ENCODE measurements at regions not wholly inside any gene's neighbourhood (a gene's known extent, or its start where the extent isn't known, plus 50 kb on each side); places are given as distances from the start of the nearest gene placed in this dataset.

DNA sequence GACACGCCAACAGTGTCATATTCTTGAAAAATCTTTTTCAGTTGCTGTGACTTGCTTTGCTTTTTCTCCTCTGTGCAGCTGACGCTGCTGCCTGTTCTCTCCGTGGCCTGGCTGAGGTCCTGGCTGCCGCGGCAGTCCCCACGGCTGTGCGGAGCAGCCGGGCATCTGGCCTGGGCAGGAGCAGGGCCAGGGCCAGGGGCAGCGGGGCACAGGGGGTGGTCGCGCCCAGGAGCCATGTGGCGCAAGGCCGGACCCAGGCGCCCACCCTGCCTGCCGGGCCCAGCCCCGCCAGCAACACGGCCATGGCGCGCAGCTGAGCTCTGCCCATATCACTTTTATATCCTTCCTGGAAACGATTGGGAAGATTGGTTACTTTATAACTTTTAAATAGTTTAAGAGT is 109.4 kb upstream of the ACBD5 start (continued):
- TF ChIP-seq CSDC2 (CRISPR knock-in tag; IDR thresholded peaks at IDR 0.05) (no peak), GLIS3 (CRISPR knock-in tag; IDR thresholded peaks at IDR 0.05) (no peak)
- TF ChIP-seq, protein P1, sequence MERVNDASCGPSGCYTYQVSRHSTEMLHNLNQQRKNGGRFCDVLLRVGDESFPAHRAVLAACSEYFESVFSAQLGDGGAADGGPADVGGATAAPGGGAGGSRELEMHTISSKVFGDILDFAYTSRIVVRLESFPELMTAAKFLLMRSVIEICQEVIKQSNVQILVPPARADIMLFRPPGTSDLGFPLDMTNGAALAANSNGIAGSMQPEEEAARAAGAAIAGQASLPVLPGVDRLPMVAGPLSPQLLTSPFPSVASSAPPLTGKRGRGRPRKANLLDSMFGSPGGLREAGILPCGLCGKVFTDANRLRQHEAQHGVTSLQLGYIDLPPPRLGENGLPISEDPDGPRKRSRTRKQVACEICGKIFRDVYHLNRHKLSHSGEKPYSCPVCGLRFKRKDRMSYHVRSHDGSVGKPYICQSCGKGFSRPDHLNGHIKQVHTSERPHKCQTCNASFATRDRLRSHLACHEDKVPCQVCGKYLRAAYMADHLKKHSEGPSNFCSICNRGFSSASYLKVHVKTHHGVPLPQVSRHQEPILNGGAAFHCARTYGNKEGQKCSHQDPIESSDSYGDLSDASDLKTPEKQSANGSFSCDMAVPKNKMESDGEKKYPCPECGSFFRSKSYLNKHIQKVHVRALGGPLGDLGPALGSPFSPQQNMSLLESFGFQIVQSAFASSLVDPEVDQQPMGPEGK (CRISPR knock-in tag; IDR thresholded peaks at IDR 0.05; ENCODE audit: borderline replicate concordance), result no peak

DNA sequence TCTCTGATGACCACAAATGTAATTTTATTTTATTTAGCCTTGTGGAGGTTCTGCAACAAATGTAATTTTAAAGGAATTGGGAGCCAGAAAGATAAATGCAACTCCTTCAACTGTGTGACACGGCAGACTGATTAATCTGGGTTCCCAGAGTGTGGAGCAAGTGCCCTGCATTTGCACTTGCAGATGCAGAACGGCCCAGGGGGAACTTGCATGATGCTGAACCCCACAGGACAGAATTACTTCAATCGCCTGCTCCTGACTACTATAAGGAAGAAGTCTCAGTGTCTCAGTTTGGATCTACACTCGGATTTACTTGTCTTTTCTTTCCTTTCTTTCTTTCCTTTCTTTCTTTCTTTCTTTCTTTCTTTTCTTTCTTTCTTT is 107.2 kb upstream of the ACBD5 start:
- peak; percentile 39; the same call in 1 of the 3 replicates for ATAC-seq

DNA sequence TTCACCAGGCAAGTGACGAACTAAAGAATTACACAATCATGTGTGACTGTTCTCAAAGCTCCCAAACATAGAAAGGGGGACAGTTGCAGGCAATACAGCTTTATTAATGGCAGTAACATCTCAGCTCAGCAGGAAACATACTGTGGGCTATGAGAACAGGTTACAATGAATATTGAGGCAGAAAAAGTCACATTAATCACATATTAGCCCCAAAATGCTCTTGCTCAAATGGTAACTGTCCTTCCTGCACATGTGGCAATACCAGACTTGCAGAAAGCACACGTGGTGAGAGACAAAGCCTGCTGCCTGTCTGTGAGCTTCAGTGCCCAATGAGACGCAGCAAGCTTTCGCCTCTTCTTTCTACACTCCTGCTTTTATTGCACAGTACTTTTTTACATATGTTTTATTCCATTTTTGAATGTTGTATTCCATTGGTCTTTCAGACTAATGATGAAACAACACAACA is 104.9 kb upstream of the ACBD5 start:
- no peak for ATAC-seq

GRCh38 chr10:27344568-27345454 is 104.2 kb upstream of the ACBD5 start:
- ATAC-seq, result no peak
- TF ChIP-seq TOX (CRISPR knock-in tag; IDR thresholded peaks at IDR 0.05; ENCODE audit: borderline replicate concordance), result no peak
- no peak for TF ChIP-seq ZNF8 (CRISPR knock-in tag; IDR thresholded peaks at IDR 0.05)
- no peak for TF ChIP-seq ZNF70 (CRISPR knock-in tag; IDR thresholded peaks at IDR 0.05)
- TF ChIP-seq RARB (CRISPR knock-in tag; IDR thresholded peaks at IDR 0.05), result no peak
- TF ChIP-seq ZNF565 (CRISPR knock-in tag; conservative IDR thresholded peaks at IDR 0.05; ENCODE audit: low read depth), result no peak
- no peak for TF ChIP-seq ZC3H10 (CRISPR knock-in tag; IDR thresholded peaks at IDR 0.05)
- TF ChIP-seq CREB5 (CRISPR knock-in tag; IDR thresholded peaks at IDR 0.05; ENCODE audit: low read depth), result no peak
- no peak for TF ChIP-seq BACH2 (CRISPR knock-in tag; IDR thresholded peaks at IDR 0.05; ENCODE audit: borderline replicate concordance)
- TF ChIP-seq, protein P2, sequence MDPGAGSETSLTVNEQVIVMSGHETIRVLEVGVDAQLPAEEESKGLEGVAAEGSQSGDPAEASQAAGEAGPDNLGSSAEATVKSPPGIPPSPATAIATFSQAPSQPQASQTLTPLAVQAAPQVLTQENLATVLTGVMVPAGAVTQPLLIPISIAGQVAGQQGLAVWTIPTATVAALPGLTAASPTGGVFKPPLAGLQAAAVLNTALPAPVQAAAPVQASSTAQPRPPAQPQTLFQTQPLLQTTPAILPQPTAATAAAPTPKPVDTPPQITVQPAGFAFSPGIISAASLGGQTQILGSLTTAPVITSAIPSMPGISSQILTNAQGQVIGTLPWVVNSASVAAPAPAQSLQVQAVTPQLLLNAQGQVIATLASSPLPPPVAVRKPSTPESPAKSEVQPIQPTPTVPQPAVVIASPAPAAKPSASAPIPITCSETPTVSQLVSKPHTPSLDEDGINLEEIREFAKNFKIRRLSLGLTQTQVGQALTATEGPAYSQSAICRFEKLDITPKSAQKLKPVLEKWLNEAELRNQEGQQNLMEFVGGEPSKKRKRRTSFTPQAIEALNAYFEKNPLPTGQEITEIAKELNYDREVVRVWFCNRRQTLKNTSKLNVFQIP (CRISPR knock-in tag; IDR thresholded peaks at IDR 0.05; ENCODE audit: borderline replicate concordance, low read depth), result no peak
- no peak for TF ChIP-seq ESRRG (CRISPR knock-in tag; IDR thresholded peaks at IDR 0.05)

More for the DNA sequence above, 104.9 kb upstream of the ACBD5 start:
- TF ChIP-seq ISL1 (CRISPR knock-in tag; IDR thresholded peaks at IDR 0.05), result no peak
- TF ChIP-seq GLIS3 (CRISPR knock-in tag; IDR thresholded peaks at IDR 0.05), result no peak
- no peak for TF ChIP-seq SNAI2 (CRISPR knock-in tag; IDR thresholded peaks at IDR 0.05)
- no peak for TF ChIP-seq TOX (CRISPR knock-in tag; IDR thresholded peaks at IDR 0.05; ENCODE audit: borderline replicate concordance)
- TF ChIP-seq, protein P1 (CRISPR knock-in tag; IDR thresholded peaks at IDR 0.05; ENCODE audit: borderline replicate concordance), result no peak
- TF ChIP-seq, protein P3, sequence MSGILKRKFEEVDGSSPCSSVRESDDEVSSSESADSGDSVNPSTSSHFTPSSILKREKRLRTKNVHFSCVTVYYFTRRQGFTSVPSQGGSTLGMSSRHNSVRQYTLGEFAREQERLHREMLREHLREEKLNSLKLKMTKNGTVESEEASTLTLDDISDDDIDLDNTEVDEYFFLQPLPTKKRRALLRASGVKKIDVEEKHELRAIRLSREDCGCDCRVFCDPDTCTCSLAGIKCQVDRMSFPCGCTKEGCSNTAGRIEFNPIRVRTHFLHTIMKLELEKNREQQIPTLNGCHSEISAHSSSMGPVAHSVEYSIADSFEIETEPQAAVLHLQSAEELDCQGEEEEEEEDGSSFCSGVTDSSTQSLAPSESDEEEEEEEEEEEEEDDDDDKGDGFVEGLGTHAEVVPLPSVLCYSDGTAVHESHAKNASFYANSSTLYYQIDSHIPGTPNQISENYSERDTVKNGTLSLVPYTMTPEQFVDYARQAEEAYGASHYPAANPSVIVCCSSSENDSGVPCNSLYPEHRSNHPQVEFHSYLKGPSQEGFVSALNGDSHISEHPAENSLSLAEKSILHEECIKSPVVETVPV (CRISPR knock-in tag; IDR thresholded peaks at IDR 0.05), result no peak
- no peak for TF ChIP-seq ZC3H10 (CRISPR knock-in tag; IDR thresholded peaks at IDR 0.05)
- no peak for TF ChIP-seq TSHZ2 (CRISPR knock-in tag; IDR thresholded peaks at IDR 0.05)
- no peak for TF ChIP-seq ESRRG (CRISPR knock-in tag; IDR thresholded peaks at IDR 0.05)
- TF ChIP-seq CSDC2 (CRISPR knock-in tag; IDR thresholded peaks at IDR 0.05), result no peak
- TF ChIP-seq ARNTL (CRISPR knock-in tag; IDR thresholded peaks at IDR 0.05; ENCODE audit: borderline replicate concordance, low read depth), result no peak
- TF ChIP-seq ZFP30 (CRISPR knock-in tag; IDR thresholded peaks at IDR 0.05), result no peak
